Lower leg skin (tissue), 3 donors: ENCODE measurements at regions not wholly inside any gene's neighbourhood (a gene's known extent, or its start where the extent isn't known, plus 50 kb on each side); places are given as distances from the start of the nearest gene placed in this dataset.

Experiments used
- CTCF ChIP-seq, 3 donors: fragments of 450-650 bp; IDR thresholded peaks; one replicate each; pipeline ENCODE4 v1.5.1; 2016; ENCODE audit warnings: antibody characterized with exemption in 3 of 3, mild to moderate bottlenecking in 3 of 3, moderate library complexity in 2 of 3
- POLR2A ChIP-seq, 2 donors: fragments of 450-650 bp; IDR thresholded peaks; one replicate each; pipeline ENCODE4 v1.6.1; 2016 to 2017; ENCODE audit warnings: antibody characterized with exemption in 2 of 2, mild to moderate bottlenecking in 1 of 2, moderate library complexity in 1 of 2

- TF ChIP-seq POLR2A (IDR thresholded peaks at IDR 0.05) = no peak
- TF ChIP-seq CTCF (IDR thresholded peaks at IDR 0.05) = no peak
These were observed 586.1 kb upstream of the PSMD7 start for GRCh38 chr16:73710526-73710925.
